Stimulated activated CD8-positive, alpha-beta memory T cell treated with anti-CD3 and anti-CD28 coated beads, Interleukin-4, amount 100 ng/mL, for 4 hours (primary cell): ENCODE measurements at regions not wholly inside any gene's neighbourhood (a gene's known extent, or its start where the extent isn't known, plus 50 kb on each side); places are given as distances from the start of the nearest gene placed in this dataset.

Experiments
- DNase-seq, 2 donors: peaks; one replicate each; pipeline ENCODE4 v3.0.0-alpha.2; 2020; ENCODE audit warnings: low read depth in 2 of 2, low spot score in 1 of 2

DNA sequence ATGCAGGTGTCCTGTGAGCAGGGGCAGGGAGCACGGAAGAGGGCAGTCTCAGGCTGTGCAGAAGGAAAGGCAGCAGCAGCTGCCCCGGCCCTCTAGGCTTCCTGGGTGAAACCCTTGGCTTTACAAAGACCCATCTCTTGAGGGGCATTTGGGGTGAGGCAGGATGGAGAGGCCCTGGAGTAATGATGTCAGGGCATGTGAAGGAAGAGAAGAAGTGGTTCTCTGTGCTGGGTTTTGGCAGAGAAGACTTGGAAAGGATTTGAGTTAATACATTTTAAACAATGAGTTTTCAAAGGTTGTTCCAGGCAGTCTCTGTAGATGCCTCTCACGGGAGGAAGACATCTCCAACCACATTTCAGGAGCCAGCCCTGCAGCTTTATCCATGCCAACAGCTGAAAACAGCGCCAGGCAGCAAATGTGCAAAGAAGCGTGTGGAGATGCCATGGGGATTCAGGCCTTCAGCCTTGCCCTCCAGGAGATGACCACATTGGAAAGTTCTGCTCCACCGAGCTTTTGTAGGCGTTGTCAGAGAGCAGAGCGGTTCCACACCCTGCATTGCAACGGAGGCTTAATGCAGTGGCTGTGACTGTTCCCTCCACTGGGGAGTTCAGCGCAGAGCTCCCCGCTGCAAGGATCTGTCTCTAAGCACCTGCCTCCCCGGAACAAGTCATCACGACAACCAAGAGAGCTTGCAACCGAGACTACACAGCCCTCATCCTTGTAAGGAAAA, 322.8 kb downstream of the UQCRFS1 start:
- DNase-seq = no peak

GRCh38 chr19:28887920-28888618, 324.9 kb downstream of the UQCRFS1 start:
- DNase-seq = no peak

GRCh38 chr19:28886708-28887107, 326.2 kb downstream of the UQCRFS1 start:
- DNase-seq = no peak

DNA sequence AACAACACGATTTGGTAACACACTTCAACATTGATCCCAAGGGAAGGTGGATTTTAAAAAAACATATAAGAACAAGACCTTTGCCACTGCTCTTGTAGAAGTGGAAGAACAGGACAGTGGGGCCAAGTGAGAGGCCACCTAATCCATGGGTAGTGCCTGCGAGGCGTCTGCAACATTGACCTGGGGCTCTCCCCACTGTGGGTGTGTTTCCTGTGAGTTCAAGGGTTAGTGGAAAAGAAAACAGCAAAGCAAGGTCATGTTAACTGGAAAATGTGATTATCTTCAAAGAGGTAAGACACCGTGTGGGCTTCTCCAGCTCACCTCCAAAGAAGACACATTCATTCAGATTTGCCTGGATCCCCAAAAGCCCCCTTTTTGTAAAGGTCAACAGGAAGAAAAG, 327.0 kb downstream of the UQCRFS1 start:
- DNase-seq = no peak

GRCh38 chr19:28884786-28885476, 328.0 kb downstream of the UQCRFS1 start:
- DNase-seq = no peak

DNA sequence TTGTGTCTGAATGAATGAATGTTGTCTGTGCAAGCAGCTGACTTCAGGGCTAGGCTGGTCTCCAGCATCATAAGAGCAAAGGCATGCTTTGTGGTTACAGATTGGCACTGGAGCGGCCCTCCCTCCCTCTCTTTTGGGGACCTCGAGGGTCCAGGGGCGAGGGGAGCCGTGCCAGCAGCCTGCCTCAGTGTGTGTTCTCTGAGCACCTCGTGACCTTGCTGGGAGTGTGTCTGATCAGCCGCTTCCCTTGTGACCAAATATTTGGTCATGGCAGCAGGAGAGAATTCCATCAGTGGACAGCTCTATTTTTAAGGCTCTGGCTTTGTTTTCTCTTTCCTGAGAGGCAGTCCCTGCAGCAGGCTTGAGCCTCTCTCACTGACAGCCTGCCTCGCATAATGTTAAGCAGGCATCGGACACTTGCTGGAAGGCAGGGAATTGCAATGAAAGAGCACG, 329.7 kb downstream of the UQCRFS1 start:
- DNase-seq = no peak

DNA sequence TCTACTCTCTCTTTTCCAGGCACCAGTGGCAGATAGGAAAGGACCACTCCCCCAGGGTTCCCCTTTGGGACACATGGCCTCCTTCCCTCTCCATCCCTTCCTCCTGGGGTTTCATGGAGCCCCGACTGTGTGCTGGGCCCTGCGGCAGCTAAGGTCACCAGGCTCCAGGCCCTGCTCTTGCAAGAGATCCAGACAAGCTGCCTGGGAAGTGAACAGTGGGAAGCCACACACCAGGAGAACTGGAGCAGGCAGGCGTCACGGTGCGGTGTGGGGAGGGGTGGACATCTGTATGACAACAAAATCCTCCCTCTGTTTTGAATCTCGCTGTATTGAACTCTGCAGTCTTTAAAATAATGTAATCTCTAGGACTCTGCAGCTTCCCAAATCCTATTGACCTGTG, 330.1 kb downstream of the UQCRFS1 start:
- DNase-seq = no peak

GRCh38 chr19:28881616-28882015, 331.3 kb downstream of the UQCRFS1 start:
- no peak for DNase-seq

DNA sequence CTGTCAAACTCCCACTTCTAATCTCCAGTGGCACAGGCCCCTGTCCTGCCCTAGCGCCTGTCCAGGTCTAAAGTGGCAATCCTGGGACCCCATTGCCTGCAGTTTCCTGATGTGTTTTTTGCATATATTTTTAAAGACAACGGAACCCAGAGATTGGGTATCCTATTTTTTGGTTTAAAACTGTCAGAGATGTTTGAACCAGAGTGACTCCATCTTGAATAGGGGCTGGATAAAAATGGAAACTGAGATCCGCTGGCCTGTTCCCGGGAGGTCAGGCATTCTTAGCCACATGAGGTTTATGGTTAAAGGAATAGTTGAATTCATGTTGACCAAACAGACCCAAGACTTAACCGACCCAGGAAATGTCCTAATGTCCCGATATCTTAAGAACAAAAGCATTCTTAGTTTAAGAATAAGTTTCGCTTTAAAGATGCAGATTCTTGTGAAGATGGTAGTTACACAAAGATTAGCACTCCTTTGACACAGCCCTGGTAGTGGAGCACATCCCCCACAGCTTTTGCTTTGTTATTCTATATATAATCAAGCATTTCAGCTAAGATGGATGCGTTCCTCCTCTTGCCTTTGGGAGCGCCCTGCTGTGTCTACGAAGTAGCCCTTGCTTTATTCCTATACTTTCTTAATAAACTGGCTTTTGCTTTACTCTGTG, 332.1 kb downstream of the UQCRFS1 start:
- no peak for DNase-seq

DNA sequence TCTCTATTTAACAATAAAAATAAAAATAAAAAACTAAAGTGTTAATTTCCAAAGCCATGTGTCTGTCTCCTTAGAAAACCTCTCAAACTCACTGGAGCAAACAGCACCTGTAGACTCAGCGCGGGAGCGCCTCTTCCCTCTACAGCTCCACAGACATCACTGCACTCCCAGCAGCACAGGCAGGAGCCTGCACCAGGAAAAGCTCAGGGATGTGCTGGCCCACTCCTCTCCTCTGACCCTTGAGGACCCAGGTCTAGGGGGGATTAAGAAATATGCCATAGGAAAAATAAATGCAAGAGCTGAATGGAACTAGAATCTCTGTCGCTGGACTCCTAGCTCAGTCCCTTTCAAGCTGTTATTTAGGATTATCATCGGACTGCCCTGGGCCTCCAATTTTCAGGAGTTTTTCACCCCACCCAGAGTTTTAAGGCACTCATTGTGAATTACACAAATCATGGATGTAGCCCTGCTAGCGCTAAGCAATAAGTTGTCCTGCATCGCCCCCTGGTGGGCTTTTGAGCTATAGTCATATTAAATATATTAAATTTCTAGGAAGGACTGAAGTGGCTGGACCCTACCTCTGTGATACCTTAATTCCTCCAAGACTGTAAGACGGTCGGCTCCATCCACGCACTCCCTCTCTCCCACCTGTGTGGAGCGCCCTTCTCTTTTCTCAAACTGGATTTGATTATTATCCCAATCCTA, 333.9 kb downstream of the UQCRFS1 start:
- peak in 1 of 2 donors; percentile 26 for DNase-seq

GRCh38 chr19:28876609-28877123, 336.3 kb downstream of the UQCRFS1 start:
- DNase-seq = no peak

DNA sequence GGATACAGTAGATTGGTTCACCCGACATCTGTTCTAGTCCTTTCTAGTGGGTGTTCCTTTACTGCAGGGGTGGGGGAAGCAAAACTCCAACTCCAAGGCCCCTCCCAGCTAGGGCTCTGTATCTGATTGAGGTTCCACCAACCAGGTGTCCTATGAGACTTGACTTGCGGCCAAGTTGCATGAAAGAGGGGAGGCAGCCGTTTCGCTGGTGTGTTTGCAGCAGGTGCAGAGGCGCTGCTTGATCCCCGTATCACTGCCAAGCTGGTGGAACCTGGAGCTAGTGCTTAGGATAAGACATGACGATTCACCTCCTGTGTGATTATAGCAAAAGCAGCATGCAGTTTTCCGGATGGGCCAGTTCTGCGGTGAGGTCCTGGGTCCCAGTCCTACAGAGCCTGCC, 338.2 kb downstream of the UQCRFS1 start:
- DNase-seq = no peak

DNA sequence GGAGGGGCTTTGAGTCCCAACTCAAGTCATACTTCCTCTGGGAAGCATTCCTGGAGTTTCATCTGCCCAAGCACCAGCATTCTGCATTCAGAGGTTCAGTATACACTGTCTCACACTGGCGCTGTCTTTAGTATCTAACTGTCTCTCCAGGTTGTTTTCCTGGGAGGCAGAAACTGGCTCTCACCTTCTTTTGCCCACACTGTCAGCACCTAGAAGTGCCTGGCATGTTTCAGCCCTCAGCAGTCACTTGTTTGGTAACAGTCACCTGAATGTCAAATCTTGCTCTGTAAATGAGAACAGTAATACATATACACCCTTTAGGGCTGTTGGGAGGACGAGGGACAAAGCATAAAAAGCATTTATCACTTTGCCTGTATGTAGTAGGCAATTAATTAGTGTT, 339.6 kb downstream of the UQCRFS1 start:
- no peak for DNase-seq

GRCh38 chr19:28871099-28871725, 341.7 kb downstream of the UQCRFS1 start:
- no peak for DNase-seq

DNA sequence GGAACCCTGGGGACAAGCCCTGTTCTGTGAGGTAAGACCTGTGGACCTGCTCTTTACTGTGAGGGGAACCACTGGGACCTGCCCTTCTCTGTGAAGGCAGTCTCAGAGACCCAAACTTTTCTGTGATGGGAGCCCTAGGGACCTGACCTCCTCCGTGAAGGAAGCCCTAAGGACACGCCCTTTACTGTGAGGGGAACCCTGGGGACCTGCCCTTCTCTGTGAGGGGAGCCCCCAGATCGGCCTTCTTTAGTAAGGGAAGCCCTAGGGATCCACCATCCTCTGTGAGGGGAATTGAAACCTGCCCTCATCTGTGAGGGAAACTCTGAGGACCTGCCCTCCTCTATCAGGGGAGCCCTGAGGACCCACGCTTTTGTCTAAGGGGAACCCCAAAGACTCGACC, 343.5 kb downstream of the UQCRFS1 start:
- DNase-seq = no peak

DNA sequence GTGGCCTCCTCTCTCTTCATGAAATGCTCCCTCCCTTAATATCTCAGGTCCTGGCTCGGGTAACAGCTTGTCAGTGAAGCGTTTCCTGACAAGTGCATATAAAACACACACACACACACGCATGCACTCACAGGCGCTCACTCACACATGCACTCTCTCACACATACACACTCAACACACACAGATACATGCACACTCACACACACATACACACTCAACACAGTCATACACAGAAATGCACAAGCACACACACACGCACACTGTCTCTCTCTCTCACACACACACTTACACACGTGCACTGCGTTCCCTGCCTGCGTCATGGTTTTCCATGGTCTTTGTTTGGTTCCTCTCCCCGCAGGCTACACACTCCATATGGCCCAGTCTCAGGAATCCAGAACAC, 344.1 kb downstream of the UQCRFS1 start:
- no peak for DNase-seq

DNA sequence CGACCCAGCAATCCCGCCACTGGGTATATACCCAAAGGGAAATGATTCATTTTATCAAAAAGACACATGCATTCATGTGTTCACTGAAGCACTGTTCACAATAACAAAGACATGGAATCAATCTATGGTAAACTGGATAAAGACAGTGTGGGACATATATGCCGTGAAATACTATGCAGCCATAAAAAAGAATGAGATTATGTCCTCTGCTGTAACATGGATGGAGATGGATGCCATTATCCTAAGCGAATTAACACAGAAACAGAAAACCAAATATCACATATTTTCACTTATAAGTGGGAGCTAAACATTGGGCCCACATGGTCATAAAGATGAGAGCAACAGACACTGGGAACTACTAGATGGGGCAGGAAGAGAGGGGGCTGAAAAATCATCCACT, 345.0 kb downstream of the UQCRFS1 start:
- no peak for DNase-seq

GRCh38 chr19:28864577-28865042, 348.3 kb downstream of the UQCRFS1 start:
- no peak for DNase-seq

- DNase-seq = no peak
Measured at GRCh38 chr19:28864024-28864503, 348.9 kb downstream of the UQCRFS1 start.

DNA sequence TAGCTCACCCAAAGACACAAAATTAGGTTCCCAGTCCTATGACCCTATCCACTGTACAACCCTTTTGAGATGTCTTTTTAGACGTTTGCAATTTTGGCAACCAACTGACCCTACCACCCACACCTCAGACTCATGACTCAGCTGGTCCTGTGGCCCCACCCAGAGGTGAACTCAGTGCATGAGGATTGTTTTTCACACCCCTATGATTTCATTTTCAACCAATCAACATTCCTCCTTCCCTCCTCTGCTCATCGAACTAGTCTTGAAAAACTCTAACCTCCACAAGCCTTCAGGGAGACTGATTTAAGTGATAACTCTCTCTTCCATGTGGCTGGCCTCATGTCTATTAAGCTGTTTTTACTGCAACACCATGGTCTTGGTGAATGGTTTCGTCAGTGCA, 350.7 kb downstream of the UQCRFS1 start:
- DNase-seq = no peak
